ENCODE measurements at regions not wholly inside any gene's neighbourhood (a gene's known extent, or its start where the extent isn't known, plus 50 kb on each side); places are given as distances from the start of the nearest gene placed in this dataset.

- Histone ChIP-seq H3K36me3 (no peaks in the 10 kb centered on the region), H3K4me3 (no peak overlapping the region), H3K9me3 (peaks cover 4 to 17% (median 12%) of the 10 kb centered on the region in 4 donors), H3K27ac (no peak overlapping the region), H3K27me3 (no peaks in the 10 kb centered on the region), H3K4me1 (no peaks in the 10 kb centered on the region)
- intact Hi-C loops (cut with DNase I; ENCODE audit: low total_unique reads), result no loop called here
- TF ChIP-seq EP300 (IDR thresholded peaks at IDR 0.05) (no peak), POLR2AphosphoS5 (IDR thresholded peaks at IDR 0.05) (no peak), POLR2A (IDR thresholded peaks at IDR 0.05) (no peak), CTCF (IDR thresholded peaks at IDR 0.05) (no peak)
- 73 to 87% (median 80%) methylated on average over 4 of the region's 4 CpGs for WGBS, 5 donors
- no peak for DNase-seq
Observed at GRCh38 chr18:1917569-1917968, 653.7 kb downstream of the METTL4 start.

GRCh38 chr18:1922066-1922465 is 649.2 kb downstream of the METTL4 start:
- H3K36me3 ChIP-seq, result no peaks in the 10 kb centered on the region
- no peak overlapping the region for H3K27ac ChIP-seq
- no peak for DNase-seq
- no peaks in the 10 kb centered on the region for H3K27me3 ChIP-seq
- no peaks in the 10 kb centered on the region for H3K4me1 ChIP-seq
- intact Hi-C loops (cut with DNase I; ENCODE audit: low total_unique reads), result no loop called here
- TF ChIP-seq CTCF (IDR thresholded peaks at IDR 0.05) (no peak), EP300 (IDR thresholded peaks at IDR 0.05) (no peak)
- no peak overlapping the region for H3K4me3 ChIP-seq
- H3K9me3 ChIP-seq, result no peaks in the 10 kb centered on the region

- no peaks in the 10 kb centered on the region for H3K36me3 ChIP-seq
- H3K4me1 ChIP-seq, result no peaks in the 10 kb centered on the region
- H3K27me3 ChIP-seq, result no peaks in the 10 kb centered on the region
- H3K9me3 ChIP-seq, result peaks cover 0 to 4% (median 0%) of the 10 kb centered on the region in 4 donors
- no peak for DNase-seq
- H3K27ac ChIP-seq, result no peak overlapping the region
- no peak overlapping the region for H3K4me3 ChIP-seq
- TF ChIP-seq CTCF (IDR thresholded peaks at IDR 0.05) (no peak), POLR2AphosphoS5 (IDR thresholded peaks at IDR 0.05) (no peak)
- intact Hi-C loops (cut with DNase I; ENCODE audit: low total_unique reads), result no loop called here
- WGBS, 5 donors, result 68 to 93% (median 79%) methylated on average over 6 of the region's 6 CpGs
Observed at GRCh38 chr18:1928711-1929110, 642.6 kb downstream of the METTL4 start.

GRCh38 chr18:1929720-1930119 is 641.6 kb downstream of the METTL4 start:
- Histone ChIP-seq H3K4me1 (no peaks in the 10 kb centered on the region), H3K9me3 (peaks cover 0 to 4% (median 0%) of the 10 kb centered on the region in 4 donors), H3K36me3 (no peaks in the 10 kb centered on the region), H3K27ac (no peak overlapping the region), H3K4me3 (no peak overlapping the region), H3K27me3 (no peaks in the 10 kb centered on the region)
- WGBS, 5 donors, result 90 to 97% (median 95%) methylated on average over 2 to 5 of the region's 5 CpGs; no CpG with 5 or more reads in 1 of the 5 donors
- no peak for TF ChIP-seq POLR2AphosphoS5 (IDR thresholded peaks at IDR 0.05)
- TF ChIP-seq CTCF (IDR thresholded peaks at IDR 0.05), result no peak
- no peak for TF ChIP-seq POLR2A (IDR thresholded peaks at IDR 0.05)
- TF ChIP-seq EP300 (IDR thresholded peaks at IDR 0.05), result no peak
- intact Hi-C loops (cut with DNase I; ENCODE audit: low total_unique reads), result no loop called here
- DNase-seq, result no peak

Data from stomach (tissue), 8 donors.